HEK293 (cell line): ENCODE measurements at regions not wholly inside any gene's neighbourhood (a gene's known extent, or its start where the extent isn't known, plus 50 kb on each side); places are given as distances from the start of the nearest gene placed in this dataset.

Source experiments
- CTCF ChIA-PET: fragments of 350-600 bp; formaldehyde crosslinking; extraction: SDS; loops from one replicate; lab custom pipeline; 2021; ENCODE audit warnings: antibody characterized with exemption; lab: Yijun Ruan, JAX
- POLR2A ChIA-PET: fragments of 300-600 bp; formaldehyde crosslinking; extraction: SDS; loops from one replicate; lab custom pipeline; 2020; ENCODE audit warnings: antibody characterized with exemption, inconsistent platforms; lab: Yijun Ruan, JAX
- H3K27ac ChIP-seq: fragments of 200-500 bp; sonication (Bioruptor generic); 2 replicates; pipeline ENCODE4 v1.5.1; 2014; ENCODE audit warnings: low read depth, low read length, control low read depth, inconsistent platforms; ENCODE audit errors: extremely low read depth
- H3K36me3 ChIP-seq, 2 experiments: fragments of 200-500 bp in 1 of 2; sonication (Bioruptor generic) in 1 of 2; 1 replicate in 1 of 2; 2 replicates in 1 of 2; pipeline ENCODE4 v1.5.1; 2014 to 2017; ENCODE audit warnings: inconsistent platforms in 2 of 2, low read length in 2 of 2; ENCODE audit not compliant: control insufficient read depth in 2 of 2, insufficient read depth in 1 of 2
- H3K4me1 ChIP-seq: fragments of 200-500 bp; sonication (Bioruptor generic); 2 replicates; pipeline ENCODE4 v1.5.1; 2014; ENCODE audit warnings: mild to moderate bottlenecking, low read length, inconsistent platforms; ENCODE audit not compliant: control insufficient read depth, insufficient read depth
- H3K4me3 ChIP-seq: 2 replicates; pipeline ENCODE4 v1.5.1; 2011; ENCODE audit warnings: low read depth, mild to moderate bottlenecking, control low read depth, low read length, moderate library complexity
- H3K9me3 ChIP-seq: fragments of 200-500 bp; sonication (Bioruptor generic); 2 replicates; pipeline ENCODE4 v1.5.1; 2014; ENCODE audit warnings: low read depth, low read length, inconsistent platforms; ENCODE audit not compliant: control insufficient read depth, insufficient read depth
- HOXD13 ChIP-seq: sonication (generic); formaldehyde crosslinking; IDR thresholded peaks from 2 replicates; pipeline ENCODE4 v1.8.0; 2022; ENCODE audit warnings: missing genetic modification reagents, borderline replicate concordance
- MZF1 ChIP-seq: fragments of 450-650 bp; formaldehyde crosslinking; IDR thresholded peaks from 2 replicates; pipeline ENCODE4 v1.5.1; 2017; ENCODE audit warnings: missing biosample characterization, missing genetic modification characterization, borderline replicate concordance
- YY1 ChIP-seq: fragments of 450-650 bp; formaldehyde crosslinking; IDR thresholded peaks from 2 replicates; pipeline ENCODE4 v1.5.1; 2018; ENCODE audit warnings: missing biosample characterization, missing genetic modification characterization
- ZNF23 ChIP-seq: fragments of 450-650 bp; formaldehyde crosslinking; IDR thresholded peaks from 2 replicates; pipeline ENCODE4 v1.5.1; 2016; ENCODE audit warnings: missing biosample characterization, missing genetic modification characterization, borderline replicate concordance
- ZNF24 ChIP-seq: fragments of 450-650 bp; formaldehyde crosslinking; IDR thresholded peaks from 2 replicates; pipeline ENCODE4 v1.5.1; 2016; ENCODE audit warnings: missing biosample characterization, missing genetic modification characterization
- ZNF324 ChIP-seq: fragments of 450-650 bp; formaldehyde crosslinking; IDR thresholded peaks from 2 replicates; pipeline ENCODE4 v1.5.1; 2016; ENCODE audit warnings: missing biosample characterization, missing genetic modification characterization
- ZNF354C ChIP-seq: fragments of 450-650 bp; formaldehyde crosslinking; IDR thresholded peaks from 2 replicates; pipeline ENCODE4 v1.5.1; 2016; ENCODE audit warnings: missing biosample characterization, missing genetic modification characterization, low read depth, borderline replicate concordance
- ZNF394 ChIP-seq: fragments of 450-650 bp; formaldehyde crosslinking; IDR thresholded peaks from 2 replicates; pipeline ENCODE4 v1.5.1; 2016; ENCODE audit warnings: missing biosample characterization, missing genetic modification characterization, mild to moderate bottlenecking, moderate library complexity, borderline replicate concordance
- ZNF404 ChIP-seq: fragments of 450-650 bp; formaldehyde crosslinking; IDR thresholded peaks from 2 replicates; pipeline ENCODE4 v1.5.1; 2017; ENCODE audit warnings: missing biosample characterization, missing genetic modification characterization
- ZNF596 ChIP-seq: fragments of 450-650 bp; IDR thresholded peaks from 2 replicates; pipeline ENCODE4 v1.5.0; 2018; ENCODE audit warnings: missing biosample characterization, mild to moderate bottlenecking, missing genetic modification characterization, moderate library complexity
- ZNF747 ChIP-seq: fragments of 450-650 bp; formaldehyde crosslinking; IDR thresholded peaks from 2 replicates; pipeline ENCODE4 v1.5.1; 2016; ENCODE audit warnings: missing biosample characterization, missing genetic modification characterization
- ZNF768 ChIP-seq: fragments of 450-650 bp; formaldehyde crosslinking; IDR thresholded peaks from 2 replicates; pipeline ENCODE4 v1.5.1; 2018; ENCODE audit warnings: missing biosample characterization, mild to moderate bottlenecking, missing genetic modification characterization
- ZNF791 ChIP-seq: fragments of 450-650 bp; formaldehyde crosslinking; IDR thresholded peaks from 2 replicates; pipeline ENCODE4 v1.5.1; 2016; ENCODE audit warnings: missing biosample characterization, missing genetic modification characterization
- TF ChIP-seq, protein P1 (sequence below): fragments of 450-650 bp; formaldehyde crosslinking; IDR thresholded peaks from 2 replicates; pipeline ENCODE4 v1.5.1; 2017; ENCODE audit warnings: missing biosample characterization, missing genetic modification characterization
- TF ChIP-seq, protein P2 (sequence below): fragments of 450-650 bp; formaldehyde crosslinking; IDR thresholded peaks from 2 replicates; pipeline ENCODE4 v1.5.1; 2016; ENCODE audit warnings: missing biosample characterization, missing genetic modification characterization
- TF ChIP-seq, protein P3 (sequence below): fragments of 450-650 bp; formaldehyde crosslinking; IDR thresholded peaks from 2 replicates; pipeline ENCODE4 v1.5.1; 2016; ENCODE audit warnings: missing biosample characterization, missing genetic modification characterization, borderline replicate concordance
- TF ChIP-seq, protein P4 (sequence below): fragments of 450-650 bp; formaldehyde crosslinking; IDR thresholded peaks from 2 replicates; pipeline ENCODE4; 2016; ENCODE audit warnings: missing biosample characterization, missing genetic modification characterization

DNA sequence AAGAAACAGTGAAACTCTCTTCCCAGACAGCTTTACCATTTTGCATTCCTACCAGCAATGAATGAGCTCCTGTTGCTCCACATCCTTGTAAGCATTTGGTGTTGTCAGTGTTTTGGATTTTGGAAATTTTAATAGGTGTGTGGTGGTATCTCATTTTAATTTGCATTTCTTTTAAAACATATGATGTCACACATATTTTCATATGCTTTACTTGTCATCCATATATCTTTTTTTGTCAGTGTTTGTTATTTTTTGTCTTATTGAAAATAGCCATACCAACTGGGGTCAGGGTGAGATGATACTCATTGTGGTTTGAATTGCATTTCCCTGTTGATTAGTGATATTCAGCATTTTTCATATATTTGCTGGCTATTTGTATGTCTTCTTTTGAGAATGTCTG, 119.5 kb upstream of the FOXA2 start:
- CTCF ChIA-PET = interaction anchor here (1.2 kb wide), 1 partner anchor 12 kb away, joined by 6 read pairs; no protein-coding TSS in a partner anchor
- Histone ChIP-seq H3K36me3 (no peaks in the 10 kb centered on the region), H3K4me1 (no peaks in the 10 kb centered on the region), H3K27ac (no peak overlapping the region), H3K4me3 (no peak overlapping the region), H3K9me3 (no peaks in the 10 kb centered on the region)
- TF ChIP-seq ZNF324 (tag by site-specific recombination) (no peak), MZF1 (no peak), ZNF768 (tag by site-specific recombination) (no peak), ZNF394 (tag by site-specific recombination) (no peak), ZNF596 (tag by site-specific recombination) (no peak)
- POLR2A ChIA-PET = no interaction called here

DNA sequence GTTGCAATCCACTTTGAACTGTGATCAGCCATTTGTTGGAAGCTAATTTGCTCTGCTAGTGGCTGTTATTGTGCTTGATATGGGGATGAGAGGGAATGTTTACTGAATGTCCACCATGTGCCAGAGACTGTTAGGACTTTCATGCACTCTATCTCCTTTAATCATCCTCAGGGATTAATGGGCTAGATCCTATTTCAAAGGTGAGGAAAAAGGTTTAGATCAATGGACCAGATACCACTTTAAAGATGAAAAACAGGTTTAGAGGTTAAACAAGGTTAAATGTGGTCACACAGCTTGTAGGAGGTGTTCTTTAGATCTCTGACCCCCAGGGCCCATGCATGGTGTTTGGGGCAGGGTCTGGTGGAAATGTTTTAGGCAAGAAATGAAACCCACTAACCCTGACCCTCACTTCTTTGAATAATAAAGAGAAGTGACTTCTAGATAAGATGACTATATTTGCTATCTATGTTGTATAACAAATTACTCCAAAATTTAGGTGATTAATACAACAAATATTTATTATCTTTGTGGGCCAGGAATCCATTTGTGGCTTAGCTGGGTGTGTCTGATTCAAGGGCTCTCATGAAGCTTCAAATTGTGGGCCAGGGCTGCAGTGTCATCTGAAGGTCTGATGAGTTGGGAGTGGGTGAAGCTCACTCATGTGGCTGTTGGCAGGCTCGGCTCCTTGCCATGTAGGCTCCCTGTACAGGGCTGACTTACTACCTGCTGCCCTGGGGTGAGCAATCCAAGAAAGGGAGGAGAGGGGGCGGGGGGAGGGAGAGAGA, 127.8 kb upstream of the FOXA2 start:
- no peaks in the 10 kb centered on the region for H3K9me3 ChIP-seq
- H3K4me1 ChIP-seq = no peaks in the 10 kb centered on the region
- ChIA-PET CTCF (no interaction called here), POLR2A (no interaction called here)
- TF ChIP-seq YY1 (no peak), ZNF23 (tag by site-specific recombination) (no peak), HOXD13 (CRISPR knock-in tag) (no peak), ZNF791 (tag by site-specific recombination) (no peak), ZNF747 (no peak), ZNF354C (no peak), ZNF24 (tag by site-specific recombination) (no peak), ZNF404 (tag by site-specific recombination) (no peak)
- TF ChIP-seq, protein P1, sequence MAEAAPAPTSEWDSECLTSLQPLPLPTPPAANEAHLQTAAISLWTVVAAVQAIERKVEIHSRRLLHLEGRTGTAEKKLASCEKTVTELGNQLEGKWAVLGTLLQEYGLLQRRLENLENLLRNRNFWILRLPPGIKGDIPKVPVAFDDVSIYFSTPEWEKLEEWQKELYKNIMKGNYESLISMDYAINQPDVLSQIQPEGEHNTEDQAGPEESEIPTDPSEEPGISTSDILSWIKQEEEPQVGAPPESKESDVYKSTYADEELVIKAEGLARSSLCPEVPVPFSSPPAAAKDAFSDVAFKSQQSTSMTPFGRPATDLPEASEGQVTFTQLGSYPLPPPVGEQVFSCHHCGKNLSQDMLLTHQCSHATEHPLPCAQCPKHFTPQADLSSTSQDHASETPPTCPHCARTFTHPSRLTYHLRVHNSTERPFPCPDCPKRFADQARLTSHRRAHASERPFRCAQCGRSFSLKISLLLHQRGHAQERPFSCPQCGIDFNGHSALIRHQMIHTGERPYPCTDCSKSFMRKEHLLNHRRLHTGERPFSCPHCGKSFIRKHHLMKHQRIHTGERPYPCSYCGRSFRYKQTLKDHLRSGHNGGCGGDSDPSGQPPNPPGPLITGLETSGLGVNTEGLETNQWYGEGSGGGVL (tag by site-specific recombination) = no peak
- TF ChIP-seq, protein P2, sequence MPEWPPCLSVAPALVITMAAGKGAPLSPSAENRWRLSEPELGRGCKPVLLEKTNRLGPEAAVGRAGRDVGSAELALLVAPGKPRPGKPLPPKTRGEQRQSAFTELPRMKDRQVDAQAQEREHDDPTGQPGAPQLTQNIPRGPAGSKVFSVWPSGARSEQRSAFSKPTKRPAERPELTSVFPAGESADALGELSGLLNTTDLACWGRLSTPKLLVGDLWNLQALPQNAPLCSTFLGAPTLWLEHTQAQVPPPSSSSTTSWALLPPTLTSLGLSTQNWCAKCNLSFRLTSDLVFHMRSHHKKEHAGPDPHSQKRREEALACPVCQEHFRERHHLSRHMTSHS (tag by site-specific recombination) = no peak
- TF ChIP-seq, protein P3, sequence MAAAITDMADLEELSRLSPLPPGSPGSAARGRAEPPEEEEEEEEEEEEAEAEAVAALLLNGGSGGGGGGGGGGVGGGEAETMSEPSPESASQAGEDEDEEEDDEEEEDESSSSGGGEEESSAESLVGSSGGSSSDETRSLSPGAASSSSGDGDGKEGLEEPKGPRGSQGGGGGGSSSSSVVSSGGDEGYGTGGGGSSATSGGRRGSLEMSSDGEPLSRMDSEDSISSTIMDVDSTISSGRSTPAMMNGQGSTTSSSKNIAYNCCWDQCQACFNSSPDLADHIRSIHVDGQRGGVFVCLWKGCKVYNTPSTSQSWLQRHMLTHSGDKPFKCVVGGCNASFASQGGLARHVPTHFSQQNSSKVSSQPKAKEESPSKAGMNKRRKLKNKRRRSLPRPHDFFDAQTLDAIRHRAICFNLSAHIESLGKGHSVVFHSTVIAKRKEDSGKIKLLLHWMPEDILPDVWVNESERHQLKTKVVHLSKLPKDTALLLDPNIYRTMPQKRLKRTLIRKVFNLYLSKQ (tag by site-specific recombination) = no peak
- TF ChIP-seq, protein P4, sequence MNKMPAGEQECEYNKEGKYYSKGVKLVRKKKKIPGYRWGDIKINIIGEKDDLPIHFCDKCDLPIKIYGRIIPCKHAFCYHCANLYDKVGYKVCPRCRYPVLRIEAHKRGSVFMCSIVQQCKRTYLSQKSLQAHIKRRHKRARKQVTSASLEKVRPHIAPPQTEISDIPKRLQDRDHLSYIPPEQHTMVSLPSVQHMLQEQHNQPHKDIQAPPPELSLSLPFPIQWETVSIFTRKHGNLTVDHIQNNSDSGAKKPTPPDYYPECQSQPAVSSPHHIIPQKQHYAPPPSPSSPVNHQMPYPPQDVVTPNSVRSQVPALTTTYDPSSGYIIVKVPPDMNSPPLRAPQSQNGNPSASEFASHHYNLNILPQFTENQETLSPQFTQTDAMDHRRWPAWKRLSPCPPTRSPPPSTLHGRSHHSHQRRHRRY (tag by site-specific recombination) = no peak
- no peaks in the 10 kb centered on the region for H3K36me3 ChIP-seq
- no peak overlapping the region for H3K4me3 ChIP-seq
- H3K27ac ChIP-seq = no peak overlapping the region
